Kidney glomerular epithelial cell (primary cell): ENCODE measurements at regions not wholly inside any gene's neighbourhood (a gene's known extent, or its start where the extent isn't known, plus 50 kb on each side); places are given as distances from the start of the nearest gene placed in this dataset.

Source experiments
- DNase-seq: peaks from one replicate; lab custom pipeline; 2025; lab: John Stamatoyannopoulos, UW

- no peak for DNase-seq
These were observed 304.4 kb downstream of the KCNS3 start for GRCh38 chr2:18182861-18183260.

GRCh38 chr2:18180912-18181311, 302.4 kb downstream of the KCNS3 start:
- no peak for DNase-seq

- no peak for DNase-seq
These were observed 301.7 kb downstream of the KCNS3 start for GRCh38 chr2:18180031-18180610.

- peak; percentile 48 for DNase-seq
These were observed 300.4 kb downstream of the KCNS3 start for GRCh38 chr2:18178736-18179349.

GRCh38 chr2:18176679-18177215, 298.3 kb downstream of the KCNS3 start:
- DNase-seq = no peak

GRCh38 chr2:18172607-18173006, 294.1 kb downstream of the KCNS3 start:
- DNase-seq = no peak

GRCh38 chr2:18171191-18172139, 293.0 kb downstream of the KCNS3 start:
- DNase-seq = peak; percentile 15

GRCh38 chr2:18170642-18171041, 292.2 kb downstream of the KCNS3 start:
- DNase-seq = no peak

GRCh38 chr2:18169893-18170175, 291.4 kb downstream of the KCNS3 start:
- DNase-seq = no peak

- no peak for DNase-seq
These were observed 290.8 kb downstream of the KCNS3 start for GRCh38 chr2:18169121-18169892.

- no peak for DNase-seq
These were observed 289.4 kb downstream of the KCNS3 start for GRCh38 chr2:18167871-18168270.

- no peak for DNase-seq
These were observed 283.2 kb downstream of the KCNS3 start for GRCh38 chr2:18161681-18162080.

- DNase-seq = no peak
These were observed 281.4 kb downstream of the KCNS3 start for GRCh38 chr2:18159896-18160295.

- no peak for DNase-seq
These were observed 278.0 kb downstream of the KCNS3 start for GRCh38 chr2:18156421-18156820.

- DNase-seq = no peak
These were observed 277.5 kb downstream of the KCNS3 start for GRCh38 chr2:18156002-18156401.

- DNase-seq = no peak
These were observed 276.3 kb downstream of the KCNS3 start for GRCh38 chr2:18154812-18155211.

- DNase-seq = no peak
These were observed 275.8 kb downstream of the KCNS3 start for GRCh38 chr2:18154259-18154658.

- no peak for DNase-seq
These were observed 275.3 kb downstream of the KCNS3 start for GRCh38 chr2:18153741-18154140.

GRCh38 chr2:18151237-18151636, 272.8 kb downstream of the KCNS3 start:
- no peak for DNase-seq

GRCh38 chr2:18149660-18150246, 271.3 kb downstream of the KCNS3 start:
- peak; percentile 43 for DNase-seq

GRCh38 chr2:18136881-18137475, 258.5 kb downstream of the KCNS3 start:
- no peak for DNase-seq
